ENCODE measurements at regions not wholly inside any gene's neighbourhood (a gene's known extent, or its start where the extent isn't known, plus 50 kb on each side); places are given as distances from the start of the nearest gene placed in this dataset.

- no peaks in the 10 kb centered on the region for H3K4me1 ChIP-seq (ENCODE audit: insufficient read depth, low read length)
- no peaks in the 10 kb centered on the region for H3K27me3 ChIP-seq (ENCODE audit: insufficient read depth, low read length)
- H3K4me1 Mint-ChIP-seq: peaks cover 5 to 6% of the 10 kb centered on the region in 2 experiments; a peak in 3 of 4 replicates
- no peak overlapping the region for H3K9ac ChIP-seq (ENCODE audit: extremely low read depth, insufficient read length, low read length)
- no peak for DNase-seq
- no peak overlapping the region for H3K23ac ChIP-seq (ENCODE audit: insufficient read length, low read depth, low read length)
- no peak overlapping the region for H2BK20ac ChIP-seq (ENCODE audit: low read depth, low read length, poor library complexity, severe bottlenecking)
- no CpG with 5 or more reads among the region's 1 CpG for WGBS (ENCODE audit: extremely low coverage, insufficient read length, low lambda C conversion rate)
- peaks cover 2% of the 10 kb centered on the region; the same call in 1 of the 2 replicates for H3K27me3 Mint-ChIP-seq (ENCODE audit: low read depth)
- H3K79me2 ChIP-seq (ENCODE audit: insufficient read depth, low read length): no peaks in the 10 kb centered on the region; the same call in 1 of the 2 replicates
- no peak overlapping the region for H2BK120ac ChIP-seq (ENCODE audit: low read depth, low read length, poor library complexity, severe bottlenecking)
- H3K27ac ChIP-seq (ENCODE audit: insufficient read length, low read depth, low read length): no peak overlapping the region
- no peak overlapping the region for H4K5ac ChIP-seq (ENCODE audit: insufficient read length, low read depth, low read length)
- H4K20me1 ChIP-seq (ENCODE audit: control insufficient read depth, insufficient read depth, insufficient read length): no peaks in the 10 kb centered on the region
- no peak overlapping the region for H3K18ac ChIP-seq (ENCODE audit: insufficient read length, low read depth, low read length)
- H3K56ac ChIP-seq (ENCODE audit: insufficient read length, low read depth, low read length): no peak overlapping the region
- H3T11ph ChIP-seq (ENCODE audit: low read length): no peak overlapping the region
- no peak overlapping the region for H3K4me3 Mint-ChIP-seq
- no peak overlapping the region for H2AK5ac ChIP-seq (ENCODE audit: insufficient read length, low read length)
- H2BK5ac ChIP-seq (ENCODE audit: insufficient read length, low read length): no peak overlapping the region
- no peak overlapping the region for H3K4me2 ChIP-seq (ENCODE audit: insufficient read depth, insufficient read length, low read length)
- no peak overlapping the region for H2BK12ac ChIP-seq (ENCODE audit: insufficient read length, low read depth, low read length)
- H3K79me1 ChIP-seq (ENCODE audit: insufficient read depth, low read depth, low read length, poor library complexity, severe bottlenecking): no peaks in the 10 kb centered on the region
- H3K14ac ChIP-seq (ENCODE audit: insufficient read depth, low read length): no peak overlapping the region
- no peaks in the 10 kb centered on the region for H3K23me2 ChIP-seq (ENCODE audit: insufficient read length, low read depth, low read length, poor library complexity, severe bottlenecking)
- TF ChIP-seq CTCF (conservative IDR thresholded peaks at IDR 0.05): no peak
- no peak overlapping the region for H2AFZ ChIP-seq (ENCODE audit: low read length)
- H4K8ac ChIP-seq (replicated peaks; ENCODE audit: insufficient read length, low read depth, low read length): no peak overlapping the region
- H4K91ac ChIP-seq (ENCODE audit: insufficient read length, low read depth, low read length): no peak overlapping the region
- H3K9me3 Mint-ChIP-seq: peaks cover 9 to 13% of the 10 kb centered on the region in 2 experiments
- H3K4ac ChIP-seq (ENCODE audit: low read depth, low read length): no peak overlapping the region
- H3K36me3 Mint-ChIP-seq (ENCODE audit: insufficient read depth in 1 of 3, low read depth in 3 of 3): peaks cover 4 to 8% (median 7%) of the 10 kb centered on the region in 3 experiments; a peak in 6 of 7 replicates
- H2BK15ac ChIP-seq (ENCODE audit: low read depth, low read length): no peak overlapping the region
- no peaks in the 10 kb centered on the region for H3K9me3 ChIP-seq (ENCODE audit: control insufficient read depth, low read depth, low read length)
- H3K27ac Mint-ChIP-seq: no peak overlapping the region
These were observed 251.0 kb downstream of the UQCRFS1 start for GRCh38 chr19:28961772-28962500.
